Psoas muscle (tissue), 7 donors: ENCODE measurements at regions not wholly inside any gene's neighbourhood (a gene's known extent, or its start where the extent isn't known, plus 50 kb on each side); places are given as distances from the start of the nearest gene placed in this dataset.

Experiments used
- ATAC-seq, 4 donors: fragments of 200-7000 bp; cut with Tn5 transposase; one replicate each; pipeline ENCODE4 v1.9.1; 2020; ENCODE audit warnings: moderate library complexity in 3 of 4, mild to moderate bottlenecking in 2 of 4
- DNase-seq, 2 donors: peaks; one replicate each; pipeline ENCODE4 v3.0.0-alpha.2; 2020
- H3K27ac ChIP-seq: fragments of 200-600 bp; one replicate; pipeline ENCODE4 v1.8.0; 2022
- H3K27me3 ChIP-seq, 3 donors: fragments of 200-600 bp in 1 of 3; one replicate each; pipeline versions ENCODE4 v1.6.1 to v1.8.0; 2013 to 2022; ENCODE audit warnings: low read length in 2 of 3, mild to moderate bottlenecking in 2 of 3, moderate library complexity in 1 of 3; ENCODE audit not compliant: insufficient read depth in 3 of 3
- H3K36me3 ChIP-seq, 2 donors: fragments of 200-600 bp in 1 of 2; one replicate each; pipeline versions ENCODE4 v1.6.1 to v1.8.0; 2013 to 2022; ENCODE audit warnings: low read depth in 1 of 2, mild to moderate bottlenecking in 1 of 2, moderate library complexity in 1 of 2; ENCODE audit not compliant: insufficient read depth in 1 of 2
- H3K4me1 ChIP-seq: fragments of 200-600 bp; one replicate; pipeline ENCODE4 v1.8.0; 2022
- H3K4me3 ChIP-seq: fragments of 200-600 bp; one replicate; pipeline ENCODE4 v1.8.0; 2022; ENCODE audit warnings: mild to moderate bottlenecking
- H3K9me3 ChIP-seq: fragments of 200-600 bp; one replicate; pipeline ENCODE4 v1.8.0; 2022
- WGBS, 3 donors: extraction: QIAGEN DNeasy Blood & Tissue Kit; methylation state at CpG; one replicate each; pipeline versions ENCODE4 v1.1.6 to v1.1.7; 2013; 5-methylcytosine and 5-hydroxymethylcytosine counted together
- intact Hi-C, 2 donors: fragments of 100-400 bp; cut with DNase I; formaldehyde crosslinking; loops; one replicate each; pipeline versions ENCODE4 v1.11.0 to v1.14.2; 2022
- TF ChIP-seq, protein P1 (sequence below): fragments of 200-600 bp; IDR thresholded peaks from one replicate; pipeline ENCODE4 v1.8.0; 2022; ENCODE audit warnings: antibody characterized with exemption
- donor health status: healthy with polysubstance abuse.
- donor health status: DM: no; HTN: no; CAD: no; lungs with moderate emphysema.
- donor health status: Bipolar disorder and iron deficiency.
- donor health status: healthy.
- donor health status: DM: yes; HTN: yes; CAD: no.
- donor health status: DM: no; HTN: no; CAD: no.
- donor health status: DM: yes; HTN: yes; CAD: no.

DNA sequence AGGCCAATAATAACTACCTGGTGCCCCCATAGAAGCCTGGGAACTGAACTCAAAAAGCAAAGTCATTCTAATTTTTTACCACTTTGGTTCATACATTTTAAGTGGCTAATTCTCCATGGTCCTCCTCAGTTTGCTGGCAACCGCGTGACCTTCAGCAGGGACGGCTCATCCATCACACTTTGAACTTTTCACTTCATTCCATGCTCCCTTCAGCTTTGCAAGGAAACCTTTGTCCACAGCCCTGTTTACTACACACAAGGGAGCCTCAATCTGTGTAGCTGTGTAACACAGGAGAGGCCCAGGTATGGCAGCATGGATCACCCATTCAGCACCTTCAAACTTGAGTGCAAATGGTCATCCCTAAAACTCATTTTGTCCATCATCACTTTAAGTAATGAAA, 552.4 kb downstream of the IRX1 start:
- intact Hi-C loops, result no loop called here
- DNase-seq (no peak), ATAC-seq (no peak)
- TF ChIP-seq, protein P1, sequence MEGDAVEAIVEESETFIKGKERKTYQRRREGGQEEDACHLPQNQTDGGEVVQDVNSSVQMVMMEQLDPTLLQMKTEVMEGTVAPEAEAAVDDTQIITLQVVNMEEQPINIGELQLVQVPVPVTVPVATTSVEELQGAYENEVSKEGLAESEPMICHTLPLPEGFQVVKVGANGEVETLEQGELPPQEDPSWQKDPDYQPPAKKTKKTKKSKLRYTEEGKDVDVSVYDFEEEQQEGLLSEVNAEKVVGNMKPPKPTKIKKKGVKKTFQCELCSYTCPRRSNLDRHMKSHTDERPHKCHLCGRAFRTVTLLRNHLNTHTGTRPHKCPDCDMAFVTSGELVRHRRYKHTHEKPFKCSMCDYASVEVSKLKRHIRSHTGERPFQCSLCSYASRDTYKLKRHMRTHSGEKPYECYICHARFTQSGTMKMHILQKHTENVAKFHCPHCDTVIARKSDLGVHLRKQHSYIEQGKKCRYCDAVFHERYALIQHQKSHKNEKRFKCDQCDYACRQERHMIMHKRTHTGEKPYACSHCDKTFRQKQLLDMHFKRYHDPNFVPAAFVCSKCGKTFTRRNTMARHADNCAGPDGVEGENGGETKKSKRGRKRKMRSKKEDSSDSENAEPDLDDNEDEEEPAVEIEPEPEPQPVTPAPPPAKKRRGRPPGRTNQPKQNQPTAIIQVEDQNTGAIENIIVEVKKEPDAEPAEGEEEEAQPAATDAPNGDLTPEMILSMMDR, result no peak
- Histone ChIP-seq H3K27ac (no peak overlapping the region), H3K36me3 (no peaks in the 10 kb centered on the region), H3K4me3 (no peak overlapping the region), H3K27me3 (no peaks in the 10 kb centered on the region), H3K4me1 (no peaks in the 10 kb centered on the region), H3K9me3 (no peaks in the 10 kb centered on the region)
- WGBS, 3 donors, result 71 to 77% (median 72%) methylated on average over 3 of the region's 3 CpGs

GRCh38 chr5:4150067-4150466, 554.4 kb downstream of the IRX1 start:
- Histone ChIP-seq H3K4me3 (no peak overlapping the region), H3K36me3 (no peaks in the 10 kb centered on the region), H3K9me3 (no peaks in the 10 kb centered on the region), H3K4me1 (no peaks in the 10 kb centered on the region), H3K27ac (no peak overlapping the region), H3K27me3 (no peaks in the 10 kb centered on the region)
- DNase-seq (no peak), ATAC-seq (no peak)
- 45 to 53% (median 46%) methylated on average over 3 of the region's 3 CpGs for WGBS, 3 donors
- TF ChIP-seq, protein P1, result no peak
- intact Hi-C loops, result no loop called here

DNA sequence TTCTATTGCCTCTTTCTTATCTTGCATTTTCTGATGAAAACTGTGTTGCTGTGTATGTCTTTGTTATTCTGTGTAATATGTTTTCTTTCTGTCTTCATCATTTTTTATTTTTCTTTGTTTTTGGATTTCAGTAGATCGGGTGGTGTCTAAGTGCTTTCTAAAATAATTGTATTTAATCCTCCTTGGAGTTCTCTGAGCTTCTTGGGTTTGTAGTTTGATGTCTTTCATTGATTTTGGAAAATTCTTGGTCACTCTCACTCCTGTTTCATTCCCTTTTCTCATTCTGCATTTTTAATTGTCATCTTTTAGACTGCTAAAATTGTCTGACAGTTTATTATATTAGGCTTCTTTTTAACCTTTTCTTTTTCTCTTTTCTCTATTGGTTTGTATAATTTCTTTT, 560.5 kb downstream of the IRX1 start:
- WGBS, 3 donors, result 79 to 90% (median 80%) methylated on average over 1 of the region's 1 CpG
- intact Hi-C loops, result no loop called here
- no peaks in the 10 kb centered on the region for H3K36me3 ChIP-seq
- H3K4me3 ChIP-seq, result no peak overlapping the region
- DNase-seq (no peak), ATAC-seq (no peak)
- TF ChIP-seq, protein P1, result no peak
- H3K9me3 ChIP-seq, result no peaks in the 10 kb centered on the region
- H3K27me3 ChIP-seq, result no peaks in the 10 kb centered on the region
- H3K27ac ChIP-seq, result no peak overlapping the region
- no peaks in the 10 kb centered on the region for H3K4me1 ChIP-seq

DNA sequence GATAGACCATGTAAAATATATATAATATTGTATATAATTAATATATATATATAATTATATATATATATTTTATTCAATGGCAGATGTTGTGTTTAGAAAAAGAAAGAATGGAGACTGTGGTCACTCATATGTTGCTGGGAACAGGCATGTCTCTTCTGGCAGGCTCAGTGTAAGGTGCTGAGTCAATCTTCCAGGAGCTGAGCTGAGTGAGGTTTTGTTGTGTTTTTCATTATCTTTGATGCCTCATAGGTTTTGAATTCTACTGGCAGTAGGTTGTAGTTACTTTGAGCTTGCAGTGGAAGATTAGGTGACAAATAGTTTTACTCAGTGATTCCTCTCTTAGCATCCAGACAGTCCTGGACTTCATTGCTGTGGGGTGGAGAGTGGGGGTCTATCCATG, 561.3 kb downstream of the IRX1 start:
- DNase-seq (no peak), ATAC-seq (no peak)
- intact Hi-C loops, result no loop called here
- no peaks in the 10 kb centered on the region for H3K36me3 ChIP-seq
- H3K4me3 ChIP-seq, result no peak overlapping the region
- no peaks in the 10 kb centered on the region for H3K4me1 ChIP-seq
- TF ChIP-seq, protein P1, result no peak
- H3K9me3 ChIP-seq, result no peaks in the 10 kb centered on the region
- no peak overlapping the region for H3K27ac ChIP-seq
- no peaks in the 10 kb centered on the region for H3K27me3 ChIP-seq

DNA sequence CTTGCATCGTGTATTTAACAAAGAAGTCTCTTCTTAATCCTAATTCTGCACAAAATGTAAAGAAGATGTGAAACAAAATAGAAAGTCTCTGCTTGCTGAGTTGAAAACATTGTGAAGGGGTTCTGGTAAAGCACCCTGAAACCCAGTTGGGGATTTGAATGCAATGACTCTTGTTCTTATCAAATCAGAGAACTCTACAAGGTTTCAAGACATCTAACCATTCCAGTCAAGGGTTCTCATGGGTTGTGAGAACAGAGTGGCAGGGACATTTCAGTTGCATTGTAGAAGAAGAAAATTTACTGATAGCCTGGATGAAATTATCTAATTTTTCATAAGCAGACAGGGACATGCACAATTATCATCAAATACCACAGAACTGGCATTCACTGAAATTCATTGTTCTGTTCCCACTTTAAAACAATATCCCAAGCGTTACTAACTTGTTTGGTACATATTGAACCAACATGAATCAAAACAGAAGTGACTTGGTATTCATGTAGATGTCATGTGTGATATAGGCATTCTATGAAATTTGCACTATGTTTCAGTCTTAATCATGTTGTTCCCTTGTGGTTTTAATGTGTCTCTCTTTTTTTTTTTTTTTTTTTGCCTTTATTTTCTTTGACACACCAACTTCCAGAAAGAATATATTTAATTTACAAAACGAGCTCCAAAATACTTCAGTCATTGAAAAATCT, 563.3 kb downstream of the IRX1 start:
- DNase-seq (no peak), ATAC-seq (no peak)
- Histone ChIP-seq H3K27me3 (no peaks in the 10 kb centered on the region), H3K4me3 (no peak overlapping the region), H3K4me1 (no peaks in the 10 kb centered on the region), H3K36me3 (no peaks in the 10 kb centered on the region), H3K9me3 (no peaks in the 10 kb centered on the region), H3K27ac (no peak overlapping the region)
- TF ChIP-seq, protein P1, result no peak
- 61 to 76% (median 65%) methylated on average over 3 of the region's 3 CpGs for WGBS, 3 donors
- intact Hi-C loops, result no loop called here
